ENCODE measurements at regions not wholly inside any gene's neighbourhood (a gene's known extent, or its start where the extent isn't known, plus 50 kb on each side); places are given as distances from the start of the nearest gene placed in this dataset.

DNA sequence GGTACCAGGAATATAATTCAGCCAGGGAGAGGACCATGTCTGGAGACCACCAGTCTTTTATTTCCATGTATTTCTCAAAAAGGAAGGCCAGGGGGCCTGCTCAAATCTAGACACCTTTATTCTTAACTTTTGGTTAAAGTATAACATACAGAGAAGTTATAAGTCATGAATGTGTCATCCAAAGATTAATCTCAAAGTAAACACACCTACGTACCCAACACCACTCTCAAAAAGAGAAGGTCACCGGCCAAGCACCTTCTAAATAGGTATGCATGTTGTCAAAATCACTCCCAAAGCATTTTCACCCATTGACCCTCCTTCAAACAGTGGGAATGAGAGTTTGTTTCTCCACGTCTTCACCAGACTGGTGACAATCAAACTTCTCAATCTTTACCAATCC, 60.0 kb upstream of the FZD10 start:
- no peak for TF ChIP-seq PHF8 (IDR thresholded peaks at IDR 0.05; ENCODE audit: borderline replicate concordance, low read depth)
- TF ChIP-seq RNF2 (IDR thresholded peaks at IDR 0.05; ENCODE audit: borderline replicate concordance, low read depth): no peak
- TF ChIP-seq EP300 (IDR thresholded peaks at IDR 0.05): no peak
- TF ChIP-seq, protein P1, sequence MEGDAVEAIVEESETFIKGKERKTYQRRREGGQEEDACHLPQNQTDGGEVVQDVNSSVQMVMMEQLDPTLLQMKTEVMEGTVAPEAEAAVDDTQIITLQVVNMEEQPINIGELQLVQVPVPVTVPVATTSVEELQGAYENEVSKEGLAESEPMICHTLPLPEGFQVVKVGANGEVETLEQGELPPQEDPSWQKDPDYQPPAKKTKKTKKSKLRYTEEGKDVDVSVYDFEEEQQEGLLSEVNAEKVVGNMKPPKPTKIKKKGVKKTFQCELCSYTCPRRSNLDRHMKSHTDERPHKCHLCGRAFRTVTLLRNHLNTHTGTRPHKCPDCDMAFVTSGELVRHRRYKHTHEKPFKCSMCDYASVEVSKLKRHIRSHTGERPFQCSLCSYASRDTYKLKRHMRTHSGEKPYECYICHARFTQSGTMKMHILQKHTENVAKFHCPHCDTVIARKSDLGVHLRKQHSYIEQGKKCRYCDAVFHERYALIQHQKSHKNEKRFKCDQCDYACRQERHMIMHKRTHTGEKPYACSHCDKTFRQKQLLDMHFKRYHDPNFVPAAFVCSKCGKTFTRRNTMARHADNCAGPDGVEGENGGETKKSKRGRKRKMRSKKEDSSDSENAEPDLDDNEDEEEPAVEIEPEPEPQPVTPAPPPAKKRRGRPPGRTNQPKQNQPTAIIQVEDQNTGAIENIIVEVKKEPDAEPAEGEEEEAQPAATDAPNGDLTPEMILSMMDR (IDR thresholded peaks at IDR 0.05): no peak
- no peak for TF ChIP-seq HEYL (CRISPR knock-in tag; IDR thresholded peaks at IDR 0.05)
